ENCODE measurements at regions not wholly inside any gene's neighbourhood (a gene's known extent, or its start where the extent isn't known, plus 50 kb on each side); places are given as distances from the start of the nearest gene placed in this dataset.

- Mint-ChIP-seq H3K27ac (no peak overlapping the region), H3K36me3 (no peaks in the 10 kb centered on the region), H3K27me3 (ENCODE audit: low read depth in 3 of 3) (peaks cover 0 to 2% (median under 1%) of the 10 kb centered on the region in 3 donors), H3K9me3 (peaks cover 3 to 29% (median 11%) of the 10 kb centered on the region in 6 donors), H3K4me3 (no peak overlapping the region), H3K4me1 (no peaks in the 10 kb centered on the region)
- DNase-seq = no peak
These were observed 679.2 kb upstream of the UBE2E2 start for GRCh38 chr3:22523925-22524324.

GRCh38 chr3:22526266-22526837 lies 676.8 kb upstream of the UBE2E2 start:
- Mint-ChIP-seq H3K4me3 (no peak overlapping the region), H3K9me3 (peaks cover 0 to 33% (median 13%) of the 10 kb centered on the region in 6 donors), H3K27ac (no peak overlapping the region), H3K4me1 (no peaks in the 10 kb centered on the region), H3K36me3 (no peaks in the 10 kb centered on the region), H3K27me3 (ENCODE audit: low read depth in 3 of 3) (peaks cover 0 to 2% (median 0%) of the 10 kb centered on the region in 3 donors)
- DNase-seq = no peak

- peaks cover 0 to 4% (median 4%) of the 10 kb centered on the region in 3 donors for H3K27me3 Mint-ChIP-seq (ENCODE audit: low read depth in 3 of 3)
- H3K4me1 Mint-ChIP-seq = no peaks in the 10 kb centered on the region
- no peak for DNase-seq
- H3K36me3 Mint-ChIP-seq = no peaks in the 10 kb centered on the region
- peaks cover 0 to 27% (median 6%) of the 10 kb centered on the region in 6 donors for H3K9me3 Mint-ChIP-seq
- no peak overlapping the region for H3K4me3 Mint-ChIP-seq
- H3K27ac Mint-ChIP-seq = no peak overlapping the region
These were observed 666.6 kb upstream of the UBE2E2 start for GRCh38 chr3:22536541-22536940.

- DNase-seq = no peak
- no peak overlapping the region for H3K4me3 Mint-ChIP-seq
- no peaks in the 10 kb centered on the region for H3K4me1 Mint-ChIP-seq
- no peak overlapping the region for H3K27ac Mint-ChIP-seq
- H3K27me3 Mint-ChIP-seq (ENCODE audit: low read depth in 3 of 3) = peaks cover 0 to 4% (median 4%) of the 10 kb centered on the region in 3 donors
- H3K9me3 Mint-ChIP-seq = peaks cover 0 to 18% (median 2%) of the 10 kb centered on the region in 6 donors
- no peaks in the 10 kb centered on the region for H3K36me3 Mint-ChIP-seq
These were observed 665.6 kb upstream of the UBE2E2 start for GRCh38 chr3:22537560-22537959.

GRCh38 chr3:22542311-22542710 lies 660.8 kb upstream of the UBE2E2 start:
- no peak overlapping the region for H3K27ac Mint-ChIP-seq
- peaks cover 0 to 4% (median 2%) of the 10 kb centered on the region in 3 donors for H3K27me3 Mint-ChIP-seq (ENCODE audit: low read depth in 3 of 3)
- no peaks in the 10 kb centered on the region for H3K4me1 Mint-ChIP-seq
- H3K4me3 Mint-ChIP-seq = no peak overlapping the region
- no peak for DNase-seq
- H3K9me3 Mint-ChIP-seq = peaks cover 0 to 16% (median 2%) of the 10 kb centered on the region in 6 donors
- no peaks in the 10 kb centered on the region for H3K36me3 Mint-ChIP-seq

DNA sequence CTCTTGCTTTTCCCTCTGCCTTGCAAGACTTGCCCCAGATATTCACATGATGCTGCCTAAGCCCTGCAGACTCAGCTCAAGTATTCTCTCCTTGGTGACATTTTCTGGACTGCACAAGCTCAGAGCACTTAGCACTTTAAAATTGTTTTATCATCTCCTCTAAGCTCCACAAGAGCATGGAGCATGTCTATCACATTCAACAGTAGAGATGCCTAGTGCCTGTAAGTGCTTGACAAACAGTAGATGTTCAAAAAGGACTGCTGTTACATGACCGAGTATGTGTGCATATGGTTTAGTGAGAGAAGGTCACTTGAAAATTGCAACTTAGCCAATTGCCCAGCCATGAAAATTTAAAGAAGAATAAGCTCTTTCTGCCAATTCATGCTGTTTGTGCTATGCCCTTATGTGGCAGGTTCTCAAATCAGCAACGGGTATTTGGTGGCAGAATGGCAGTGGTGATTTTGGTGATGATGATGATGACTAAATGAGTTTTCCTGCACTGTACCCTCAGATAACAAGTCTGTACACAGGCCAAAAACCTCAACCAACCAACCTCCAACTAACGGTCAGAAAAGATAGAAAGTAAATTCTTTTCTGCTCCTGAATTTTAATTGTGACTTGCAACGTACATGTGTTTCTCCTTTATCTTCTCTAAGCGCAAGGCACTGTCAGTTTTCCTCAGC lies 647.2 kb upstream of the UBE2E2 start:
- H3K27me3 Mint-ChIP-seq (ENCODE audit: low read depth in 3 of 3) = peaks cover 0 to 4% (median 0%) of the 10 kb centered on the region in 3 donors
- no peaks in the 10 kb centered on the region for H3K4me1 Mint-ChIP-seq
- H3K9me3 Mint-ChIP-seq = peaks cover 2 to 20% (median 4%) of the 10 kb centered on the region in 6 donors
- DNase-seq = no peak
- no peak overlapping the region for H3K4me3 Mint-ChIP-seq
- no peak overlapping the region for H3K27ac Mint-ChIP-seq
- H3K36me3 Mint-ChIP-seq = no peaks in the 10 kb centered on the region

DNA sequence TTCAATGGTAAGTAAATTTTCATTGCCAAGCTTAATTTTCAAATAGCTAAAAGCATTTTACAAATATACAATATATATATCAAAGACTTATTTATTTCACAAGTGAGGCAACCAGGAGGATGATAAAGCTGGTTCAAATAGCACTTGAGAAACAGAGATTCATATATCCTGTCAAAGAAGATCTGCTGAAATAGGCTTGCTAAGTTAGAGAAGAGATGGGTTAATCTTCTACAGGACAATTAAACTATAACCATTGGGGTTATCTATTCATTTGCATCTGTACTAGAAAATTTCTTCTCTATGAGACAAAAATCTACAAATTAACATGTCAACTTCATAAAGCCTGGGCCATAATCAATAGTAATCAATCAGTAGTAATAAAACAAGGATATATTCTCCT lies 637.7 kb upstream of the UBE2E2 start:
- Mint-ChIP-seq H3K9me3 (peaks cover 0 to 2% (median 0%) of the 10 kb centered on the region in 6 donors), H3K4me3 (no peak overlapping the region), H3K27me3 (ENCODE audit: low read depth in 3 of 3) (peaks cover 0 to 2% (median 0%) of the 10 kb centered on the region in 3 donors), H3K27ac (no peak overlapping the region), H3K36me3 (no peaks in the 10 kb centered on the region), H3K4me1 (peaks cover 0 to 1% of the 10 kb centered on the region in 2 donors)
- no peak for DNase-seq

- H3K36me3 Mint-ChIP-seq = no peaks in the 10 kb centered on the region
- H3K27me3 Mint-ChIP-seq (ENCODE audit: low read depth in 3 of 3) = peaks cover 0 to 2% (median 0%) of the 10 kb centered on the region in 3 donors
- H3K9me3 Mint-ChIP-seq = no peaks in the 10 kb centered on the region
These were observed 634.8 kb upstream of the UBE2E2 start for GRCh38 chr3:22568285-22568684.

GRCh38 chr3:22569570-22569969 lies 633.6 kb upstream of the UBE2E2 start:
- Mint-ChIP-seq H3K4me3 (no peak overlapping the region), H3K36me3 (no peaks in the 10 kb centered on the region), H3K4me1 (no peaks in the 10 kb centered on the region), H3K9me3 (peaks cover 0 to 2% (median 0%) of the 10 kb centered on the region in 6 donors), H3K27ac (no peak overlapping the region), H3K27me3 (ENCODE audit: low read depth in 3 of 3) (peaks cover 0 to 2% (median 0%) of the 10 kb centered on the region in 3 donors)
- DNase-seq = no peak

More at GRCh38 chr3:22568285-22568684, 634.8 kb upstream of the UBE2E2 start:
- DNase-seq = no peak
- H3K27ac Mint-ChIP-seq = no peak overlapping the region
- peaks cover 0 to 1% of the 10 kb centered on the region in 2 donors for H3K4me1 Mint-ChIP-seq
- no peak overlapping the region for H3K4me3 Mint-ChIP-seq

DNA sequence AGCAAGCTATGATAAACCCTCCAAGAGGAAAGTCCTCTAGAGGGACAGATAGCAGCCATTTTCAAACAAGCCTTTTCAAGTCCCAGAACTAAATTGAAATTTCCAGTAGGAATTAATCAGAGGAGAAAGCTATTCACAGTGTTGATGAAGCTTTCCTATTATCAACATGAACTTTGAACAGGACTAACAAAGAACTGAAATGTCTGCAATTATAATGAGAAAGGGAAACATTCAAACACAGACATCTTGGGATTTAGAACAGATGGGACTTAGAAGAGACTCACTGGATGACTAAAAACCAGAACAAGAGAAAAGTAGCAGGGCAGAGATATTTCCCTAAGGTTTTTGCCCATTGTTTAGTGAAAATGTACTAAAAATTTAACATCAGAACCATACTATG lies 622.1 kb upstream of the UBE2E2 start:
- Mint-ChIP-seq H3K9me3 (peaks cover 2 to 10% (median 6%) of the 10 kb centered on the region in 6 donors), H3K27me3 (ENCODE audit: low read depth in 3 of 3) (no peaks in the 10 kb centered on the region), H3K4me3 (no peak overlapping the region), H3K27ac (no peak overlapping the region), H3K36me3 (no peaks in the 10 kb centered on the region), H3K4me1 (no peaks in the 10 kb centered on the region)
- DNase-seq = no peak

DNA sequence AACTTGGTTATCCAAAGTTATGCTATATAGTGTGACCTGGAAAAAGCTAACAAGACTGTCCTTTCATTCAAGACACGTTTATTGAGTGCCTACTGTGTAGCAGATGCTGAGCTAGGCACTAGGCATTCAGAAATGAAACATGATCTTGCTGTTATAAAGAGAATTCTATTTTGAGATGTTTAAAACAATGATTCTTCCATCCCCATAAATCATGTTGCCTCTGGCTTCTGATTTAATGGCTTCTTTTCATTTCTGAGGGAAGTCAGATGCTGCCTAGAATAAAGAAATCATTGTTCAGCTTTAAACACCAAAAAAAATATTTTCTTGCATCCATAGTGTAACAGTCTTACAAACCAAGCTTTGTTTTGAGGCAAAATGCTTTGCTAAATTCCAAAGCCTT lies 620.9 kb upstream of the UBE2E2 start:
- Mint-ChIP-seq H3K27me3 (ENCODE audit: low read depth in 3 of 3) (peaks cover 0 to under 1% (median 0%) of the 10 kb centered on the region in 3 donors), H3K4me3 (no peak overlapping the region)

GRCh38 chr3:22585504-22585903 lies 617.6 kb upstream of the UBE2E2 start:
- no peak overlapping the region for H3K27ac Mint-ChIP-seq
- no peaks in the 10 kb centered on the region for H3K4me1 Mint-ChIP-seq
- peaks cover 0 to 2% (median 1%) of the 10 kb centered on the region in 3 donors for H3K27me3 Mint-ChIP-seq (ENCODE audit: low read depth in 3 of 3)
- no peak overlapping the region for H3K4me3 Mint-ChIP-seq
- H3K36me3 Mint-ChIP-seq = no peaks in the 10 kb centered on the region
- no peak for DNase-seq
- H3K9me3 Mint-ChIP-seq = peaks cover 0 to 9% (median under 1%) of the 10 kb centered on the region in 6 donors

More for the DNA sequence above, 620.9 kb upstream of the UBE2E2 start:
- DNase-seq = no peak
- Mint-ChIP-seq H3K4me1 (no peaks in the 10 kb centered on the region), H3K9me3 (peaks cover 2 to 11% (median 4%) of the 10 kb centered on the region in 6 donors), H3K36me3 (no peaks in the 10 kb centered on the region), H3K27ac (no peak overlapping the region)

GRCh38 chr3:22585911-22586310 lies 617.2 kb upstream of the UBE2E2 start:
- Mint-ChIP-seq H3K9me3 (peaks cover 0 to 9% (median 0%) of the 10 kb centered on the region in 6 donors), H3K27me3 (ENCODE audit: low read depth in 3 of 3) (peaks cover 0 to 2% (median 1%) of the 10 kb centered on the region in 3 donors), H3K27ac (no peak overlapping the region), H3K4me3 (no peak overlapping the region), H3K4me1 (no peaks in the 10 kb centered on the region), H3K36me3 (no peaks in the 10 kb centered on the region)
- no peak for DNase-seq

DNA sequence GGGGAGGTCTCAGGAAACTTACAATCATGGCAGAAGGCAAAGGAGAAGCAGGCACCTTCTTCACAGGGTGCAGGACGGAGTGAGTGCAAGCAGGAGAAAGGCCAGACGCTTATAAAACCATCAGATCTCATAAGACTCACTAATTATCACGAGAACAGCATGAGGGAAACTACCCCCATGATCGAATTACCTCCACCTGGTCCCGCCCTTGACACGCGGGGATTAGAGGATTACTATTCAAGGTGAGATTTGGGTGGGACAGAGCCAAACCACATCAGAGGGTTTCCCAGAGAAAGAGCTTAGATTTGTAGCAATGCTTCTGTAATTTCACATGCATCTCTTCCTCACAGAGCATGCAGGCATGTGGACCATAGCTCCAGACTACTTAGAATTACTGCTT lies 615.7 kb upstream of the UBE2E2 start:
- Mint-ChIP-seq H3K27me3 (ENCODE audit: low read depth in 3 of 3) (peaks cover 0 to 2% (median 1%) of the 10 kb centered on the region in 3 donors), H3K27ac (no peak overlapping the region), H3K9me3 (peaks cover 0 to 8% (median 0%) of the 10 kb centered on the region in 6 donors), H3K4me3 (no peak overlapping the region), H3K4me1 (no peaks in the 10 kb centered on the region), H3K36me3 (no peaks in the 10 kb centered on the region)
- no peak for DNase-seq

Data from immature natural killer cell (primary cell).